GM23248 (cell line): ENCODE measurements at regions not wholly inside any gene's neighbourhood (a gene's known extent, or its start where the extent isn't known, plus 50 kb on each side); places are given as distances from the start of the nearest gene placed in this dataset.

Experiments used
- EZH2 ChIP-seq: fragments of 200-600 bp; sonication (generic); IDR thresholded peaks from 2 replicates; pipeline ENCODE4 v1.6.1; 2018; ENCODE audit warnings: antibody characterized with exemption, mild to moderate bottlenecking; ENCODE audit not compliant: insufficient read depth, poor library complexity, severe bottlenecking
- EZH2phosphoT487 ChIP-seq: fragments of 200-600 bp; sonication (generic); IDR thresholded peaks from 2 replicates; pipeline ENCODE4 v1.6.1; 2018; ENCODE audit warnings: antibody characterized with exemption, moderate library complexity, mild to moderate bottlenecking, low read depth; ENCODE audit not compliant: insufficient read depth

GRCh38 chr11:13189561-13190426 lies 87.8 kb upstream of the BMAL1 start:
- no peak for TF ChIP-seq EZH2phosphoT487
- TF ChIP-seq EZH2: no peak
